ENCODE measurements at regions not wholly inside any gene's neighbourhood (a gene's known extent, or its start where the extent isn't known, plus 50 kb on each side); places are given as distances from the start of the nearest gene placed in this dataset.

DNA sequence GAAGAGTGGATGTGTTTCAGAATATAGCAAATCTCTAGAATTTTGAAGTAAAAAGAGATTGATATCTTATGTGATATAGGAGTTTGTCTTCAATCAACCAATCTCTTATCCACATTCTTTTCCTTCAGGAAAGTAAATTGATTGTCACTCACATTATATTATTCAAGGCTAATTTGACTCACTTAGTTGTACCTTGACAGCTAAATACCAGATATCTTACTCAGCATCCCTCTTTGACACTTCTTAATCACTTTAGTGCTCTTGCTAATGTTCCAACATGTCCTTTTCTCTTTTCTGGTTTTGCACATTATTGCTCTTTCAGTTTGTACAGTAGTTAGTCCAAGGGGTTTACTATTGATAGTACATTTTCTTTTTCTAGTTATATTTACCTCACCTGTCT, 286.9 kb upstream of the PTCHD4 start:
- TF ChIP-seq, protein P1, sequence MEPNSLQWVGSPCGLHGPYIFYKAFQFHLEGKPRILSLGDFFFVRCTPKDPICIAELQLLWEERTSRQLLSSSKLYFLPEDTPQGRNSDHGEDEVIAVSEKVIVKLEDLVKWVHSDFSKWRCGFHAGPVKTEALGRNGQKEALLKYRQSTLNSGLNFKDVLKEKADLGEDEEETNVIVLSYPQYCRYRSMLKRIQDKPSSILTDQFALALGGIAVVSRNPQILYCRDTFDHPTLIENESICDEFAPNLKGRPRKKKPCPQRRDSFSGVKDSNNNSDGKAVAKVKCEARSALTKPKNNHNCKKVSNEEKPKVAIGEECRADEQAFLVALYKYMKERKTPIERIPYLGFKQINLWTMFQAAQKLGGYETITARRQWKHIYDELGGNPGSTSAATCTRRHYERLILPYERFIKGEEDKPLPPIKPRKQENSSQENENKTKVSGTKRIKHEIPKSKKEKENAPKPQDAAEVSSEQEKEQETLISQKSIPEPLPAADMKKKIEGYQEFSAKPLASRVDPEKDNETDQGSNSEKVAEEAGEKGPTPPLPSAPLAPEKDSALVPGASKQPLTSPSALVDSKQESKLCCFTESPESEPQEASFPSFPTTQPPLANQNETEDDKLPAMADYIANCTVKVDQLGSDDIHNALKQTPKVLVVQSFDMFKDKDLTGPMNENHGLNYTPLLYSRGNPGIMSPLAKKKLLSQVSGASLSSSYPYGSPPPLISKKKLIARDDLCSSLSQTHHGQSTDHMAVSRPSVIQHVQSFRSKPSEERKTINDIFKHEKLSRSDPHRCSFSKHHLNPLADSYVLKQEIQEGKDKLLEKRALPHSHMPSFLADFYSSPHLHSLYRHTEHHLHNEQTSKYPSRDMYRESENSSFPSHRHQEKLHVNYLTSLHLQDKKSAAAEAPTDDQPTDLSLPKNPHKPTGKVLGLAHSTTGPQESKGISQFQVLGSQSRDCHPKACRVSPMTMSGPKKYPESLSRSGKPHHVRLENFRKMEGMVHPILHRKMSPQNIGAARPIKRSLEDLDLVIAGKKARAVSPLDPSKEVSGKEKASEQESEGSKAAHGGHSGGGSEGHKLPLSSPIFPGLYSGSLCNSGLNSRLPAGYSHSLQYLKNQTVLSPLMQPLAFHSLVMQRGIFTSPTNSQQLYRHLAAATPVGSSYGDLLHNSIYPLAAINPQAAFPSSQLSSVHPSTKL (CRISPR knock-in tag; IDR thresholded peaks at IDR 0.05), result no peak
- TF ChIP-seq ZSCAN9 (CRISPR knock-in tag; IDR thresholded peaks at IDR 0.05; ENCODE audit: borderline replicate concordance) (no peak), ZNF33B (CRISPR knock-in tag; IDR thresholded peaks at IDR 0.05) (no peak), ELF4 (CRISPR knock-in tag; IDR thresholded peaks at IDR 0.05; ENCODE audit: borderline replicate concordance) (no peak), RBM22 (optimal IDR thresholded peaks at IDR 0.05; ENCODE audit: low read length) (no peak), TBL1XR1 (IDR thresholded peaks at IDR 0.05; ENCODE audit: borderline replicate concordance, low read length, partially characterized antibody) (no peak), ZFP36 (IDR thresholded peaks at IDR 0.05; ENCODE audit: borderline replicate concordance, low read depth, low read length, partially characterized antibody) (no peak), SP5 (CRISPR knock-in tag; IDR thresholded peaks at IDR 0.05; ENCODE audit: borderline replicate concordance, low read depth) (no peak)
- TF ChIP-seq, protein P2, sequence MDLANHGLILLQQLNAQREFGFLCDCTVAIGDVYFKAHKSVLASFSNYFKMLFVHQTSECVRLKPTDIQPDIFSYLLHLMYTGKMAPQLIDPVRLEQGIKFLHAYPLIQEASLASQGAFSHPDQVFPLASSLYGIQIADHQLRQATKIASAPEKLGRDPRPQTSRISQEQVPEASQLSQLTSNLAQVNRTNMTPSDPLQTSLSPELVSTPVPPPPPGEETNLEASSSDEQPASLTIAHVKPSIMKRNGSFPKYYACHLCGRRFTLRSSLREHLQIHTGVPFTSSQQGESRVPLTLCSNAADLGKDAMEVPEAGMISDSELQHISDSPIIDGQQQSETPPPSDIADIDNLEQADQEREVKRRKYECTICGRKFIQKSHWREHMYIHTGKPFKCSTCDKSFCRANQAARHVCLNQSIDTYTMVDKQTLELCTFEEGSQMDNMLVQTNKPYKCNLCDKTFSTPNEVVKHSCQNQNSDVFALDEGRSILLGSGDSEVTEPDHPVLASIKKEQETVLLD (CRISPR knock-in tag; IDR thresholded peaks at IDR 0.05; ENCODE audit: low read depth), result no peak
- TF ChIP-seq, protein P3, sequence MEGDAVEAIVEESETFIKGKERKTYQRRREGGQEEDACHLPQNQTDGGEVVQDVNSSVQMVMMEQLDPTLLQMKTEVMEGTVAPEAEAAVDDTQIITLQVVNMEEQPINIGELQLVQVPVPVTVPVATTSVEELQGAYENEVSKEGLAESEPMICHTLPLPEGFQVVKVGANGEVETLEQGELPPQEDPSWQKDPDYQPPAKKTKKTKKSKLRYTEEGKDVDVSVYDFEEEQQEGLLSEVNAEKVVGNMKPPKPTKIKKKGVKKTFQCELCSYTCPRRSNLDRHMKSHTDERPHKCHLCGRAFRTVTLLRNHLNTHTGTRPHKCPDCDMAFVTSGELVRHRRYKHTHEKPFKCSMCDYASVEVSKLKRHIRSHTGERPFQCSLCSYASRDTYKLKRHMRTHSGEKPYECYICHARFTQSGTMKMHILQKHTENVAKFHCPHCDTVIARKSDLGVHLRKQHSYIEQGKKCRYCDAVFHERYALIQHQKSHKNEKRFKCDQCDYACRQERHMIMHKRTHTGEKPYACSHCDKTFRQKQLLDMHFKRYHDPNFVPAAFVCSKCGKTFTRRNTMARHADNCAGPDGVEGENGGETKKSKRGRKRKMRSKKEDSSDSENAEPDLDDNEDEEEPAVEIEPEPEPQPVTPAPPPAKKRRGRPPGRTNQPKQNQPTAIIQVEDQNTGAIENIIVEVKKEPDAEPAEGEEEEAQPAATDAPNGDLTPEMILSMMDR (CRISPR knock-in tag; IDR thresholded peaks at IDR 0.05), result no peak
- TF ChIP-seq, protein P4, sequence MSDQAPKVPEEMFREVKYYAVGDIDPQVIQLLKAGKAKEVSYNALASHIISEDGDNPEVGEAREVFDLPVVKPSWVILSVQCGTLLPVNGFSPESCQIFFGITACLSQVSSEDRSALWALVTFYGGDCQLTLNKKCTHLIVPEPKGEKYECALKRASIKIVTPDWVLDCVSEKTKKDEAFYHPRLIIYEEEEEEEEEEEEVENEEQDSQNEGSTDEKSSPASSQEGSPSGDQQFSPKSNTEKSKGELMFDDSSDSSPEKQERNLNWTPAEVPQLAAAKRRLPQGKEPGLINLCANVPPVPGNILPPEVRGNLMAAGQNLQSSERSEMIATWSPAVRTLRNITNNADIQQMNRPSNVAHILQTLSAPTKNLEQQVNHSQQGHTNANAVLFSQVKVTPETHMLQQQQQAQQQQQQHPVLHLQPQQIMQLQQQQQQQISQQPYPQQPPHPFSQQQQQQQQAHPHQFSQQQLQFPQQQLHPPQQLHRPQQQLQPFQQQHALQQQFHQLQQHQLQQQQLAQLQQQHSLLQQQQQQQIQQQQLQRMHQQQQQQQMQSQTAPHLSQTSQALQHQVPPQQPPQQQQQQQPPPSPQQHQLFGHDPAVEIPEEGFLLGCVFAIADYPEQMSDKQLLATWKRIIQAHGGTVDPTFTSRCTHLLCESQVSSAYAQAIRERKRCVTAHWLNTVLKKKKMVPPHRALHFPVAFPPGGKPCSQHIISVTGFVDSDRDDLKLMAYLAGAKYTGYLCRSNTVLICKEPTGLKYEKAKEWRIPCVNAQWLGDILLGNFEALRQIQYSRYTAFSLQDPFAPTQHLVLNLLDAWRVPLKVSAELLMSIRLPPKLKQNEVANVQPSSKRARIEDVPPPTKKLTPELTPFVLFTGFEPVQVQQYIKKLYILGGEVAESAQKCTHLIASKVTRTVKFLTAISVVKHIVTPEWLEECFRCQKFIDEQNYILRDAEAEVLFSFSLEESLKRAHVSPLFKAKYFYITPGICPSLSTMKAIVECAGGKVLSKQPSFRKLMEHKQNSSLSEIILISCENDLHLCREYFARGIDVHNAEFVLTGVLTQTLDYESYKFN (CRISPR knock-in tag; conservative IDR thresholded peaks at IDR 0.05), result no peak
